MM.1S (cell line): ENCODE measurements at regions not wholly inside any gene's neighbourhood (a gene's known extent, or its start where the extent isn't known, plus 50 kb on each side); places are given as distances from the start of the nearest gene placed in this dataset.
"Not testable (repeated sequence)": the region's sequence is repeated elsewhere in the genome, so short reads cannot be mapped to it uniquely, and the experiment has no call there.

Source experiments
- DNase-seq: peaks from one replicate; pipeline ENCODE4 v3.0.0-alpha.2; 2015
- H2AFZ ChIP-seq: fragments of 300-600 bp; sonication (generic); 2 replicates; pipeline ENCODE4 v1.6.0; 2016; ENCODE audit warnings: antibody characterized with exemption, low read length
- H3F3A ChIP-seq: fragments of 300-600 bp; sonication (generic); 2 replicates; pipeline ENCODE4 v1.6.1; 2016; ENCODE audit warnings: mild to moderate bottlenecking, antibody characterized with exemption, low read length, moderate library complexity, mixed read lengths; ENCODE audit not compliant: insufficient read depth
- H3K27ac ChIP-seq: fragments of 300-600 bp; sonication (generic); 2 replicates; pipeline ENCODE4 v1.5.1; 2016; ENCODE audit warnings: mild to moderate bottlenecking, low read length
- H3K27me3 ChIP-seq: fragments of 300-600 bp; sonication (generic); replicated peaks from 2 replicates; pipeline ENCODE4 v1.6.0; 2016; ENCODE audit warnings: low read length; ENCODE audit not compliant: insufficient read depth
- H3K36me3 ChIP-seq: fragments of 300-600 bp; sonication (generic); replicated peaks from 2 replicates; pipeline ENCODE4 v1.6.1; 2016; ENCODE audit warnings: mild to moderate bottlenecking, low read length, mixed read lengths; ENCODE audit not compliant: insufficient read depth
- H3K4me1 ChIP-seq: fragments of 300-600 bp; sonication (generic); 2 replicates; pipeline ENCODE4 v1.6.1; 2016; ENCODE audit warnings: low read length, mixed read lengths
- H3K4me2 ChIP-seq: fragments of 300-600 bp; sonication (generic); 2 replicates; pipeline ENCODE4 v1.6.0; 2016; ENCODE audit warnings: low read depth, low read length
- H3K4me3 ChIP-seq: fragments of 300-600 bp; sonication (generic); 2 replicates; pipeline ENCODE4 v1.5.1; 2016; ENCODE audit warnings: low read length, mixed read lengths
- H3K79me2 ChIP-seq: fragments of 300-600 bp; sonication (generic); 2 replicates; pipeline ENCODE4 v1.6.1; 2016; ENCODE audit warnings: mixed run types, low read length, mixed read lengths
- H3K9ac ChIP-seq: fragments of 300-600 bp; sonication (generic); 2 replicates; pipeline ENCODE4 v1.6.1; 2016; ENCODE audit warnings: low read length, mixed read lengths
- H3K9me2 ChIP-seq: fragments of 300-600 bp; sonication (generic); replicated peaks from 2 replicates; pipeline ENCODE4 v1.6.1; 2016; ENCODE audit warnings: mild to moderate bottlenecking, low read length, mixed read lengths; ENCODE audit not compliant: insufficient read depth
- H3K9me3 ChIP-seq: fragments of 300-600 bp; sonication (generic); replicated peaks from 2 replicates; pipeline ENCODE4 v1.6.1; 2016; ENCODE audit warnings: mild to moderate bottlenecking, low read length, mixed read lengths; ENCODE audit not compliant: insufficient read depth
- H4K20me1 ChIP-seq: fragments of 300-600 bp; sonication (generic); 2 replicates; pipeline ENCODE4 v1.6.1; 2016; ENCODE audit warnings: mild to moderate bottlenecking, low read length, moderate library complexity, mixed read lengths; ENCODE audit not compliant: insufficient read depth
- CTCF ChIP-seq: fragments of 300-600 bp; sonication (generic); IDR thresholded peaks from 2 replicates; pipeline ENCODE4 v1.5.1; 2016; ENCODE audit warnings: antibody characterized with exemption, low read length, mixed read lengths
- EZH2 ChIP-seq: fragments of 300-600 bp; sonication (generic); optimal IDR thresholded peaks from 2 replicates; pipeline ENCODE3; 2017; ENCODE audit warnings: low read depth, mild to moderate bottlenecking, antibody characterized with exemption, low read length, mixed read lengths
- EZH2phosphoT487 ChIP-seq: fragments of 300-600 bp; sonication (generic); IDR thresholded peaks from 2 replicates; pipeline ENCODE4 v1.6.1; 2018; ENCODE audit warnings: antibody characterized with exemption, low read length

GRCh38 chr5:18533137-18533536 is 898.9 kb downstream of the TAF11L14 start:
- Histone ChIP-seq H3K4me3 (no peak overlapping the region), H3K36me3 (no peaks in the 10 kb centered on the region), H3K4me1 (no peaks in the 10 kb centered on the region), H3F3A (no peaks in the 10 kb centered on the region), H3K9me3 (no peaks in the 10 kb centered on the region), H2AFZ (no peak overlapping the region), H3K9ac (no peak overlapping the region), H3K79me2 (no peaks in the 10 kb centered on the region), H3K4me2 (no peak overlapping the region), H4K20me1 (no peaks in the 10 kb centered on the region), H3K27ac (no peak overlapping the region), H3K27me3 (no peaks in the 10 kb centered on the region), H3K9me2 (no peaks in the 10 kb centered on the region)
- DNase-seq, result no peak
- TF ChIP-seq CTCF (no peak), EZH2phosphoT487 (no peak), EZH2 (no peak)

GRCh38 chr5:18534119-18534518 is 899.9 kb downstream of the TAF11L14 start:
- no peaks in the 10 kb centered on the region for H3K9me2 ChIP-seq
- H3K9me3 ChIP-seq, result no peaks in the 10 kb centered on the region
- no peak for TF ChIP-seq EZH2phosphoT487
- TF ChIP-seq CTCF, result no peak
- no peak for TF ChIP-seq EZH2
- no peaks in the 10 kb centered on the region for H4K20me1 ChIP-seq
- H3K27me3 ChIP-seq, result no peaks in the 10 kb centered on the region
- H3K4me2 ChIP-seq, result no peak overlapping the region
- no peak overlapping the region for H3K9ac ChIP-seq
- H3K4me1 ChIP-seq, result no peaks in the 10 kb centered on the region
- H3K79me2 ChIP-seq, result no peaks in the 10 kb centered on the region
- no peaks in the 10 kb centered on the region for H3F3A ChIP-seq
- no peaks in the 10 kb centered on the region for H3K36me3 ChIP-seq
- H3K27ac ChIP-seq, result no peak overlapping the region
- no peak overlapping the region for H2AFZ ChIP-seq
- no peak for DNase-seq
- no peak overlapping the region for H3K4me3 ChIP-seq

GRCh38 chr5:18535753-18536152 is 901.5 kb downstream of the TAF11L14 start:
- H3K9me2 ChIP-seq, H2AFZ ChIP-seq, H3K27me3 ChIP-seq, H4K20me1 ChIP-seq, H3K27ac ChIP-seq, H3K4me1 ChIP-seq, H3F3A ChIP-seq, H3K36me3 ChIP-seq, DNase-seq, H3K4me2 ChIP-seq, H3K4me3 ChIP-seq, H3K9ac ChIP-seq, H3K79me2 ChIP-seq, H3K9me3 ChIP-seq: not testable (repeated sequence)

- Histone ChIP-seq H3K4me1 (no peaks in the 10 kb centered on the region), H3F3A (no peaks in the 10 kb centered on the region), H3K36me3 (no peaks in the 10 kb centered on the region), H4K20me1 (no peaks in the 10 kb centered on the region), H3K9me2 (no peaks in the 10 kb centered on the region), H3K27ac (no peak overlapping the region), H3K79me2 (no peaks in the 10 kb centered on the region), H3K9ac (no peak overlapping the region), H2AFZ (no peak overlapping the region), H3K27me3 (no peaks in the 10 kb centered on the region), H3K4me2 (no peak overlapping the region), H3K4me3 (no peak overlapping the region), H3K9me3 (no peaks in the 10 kb centered on the region)
- TF ChIP-seq CTCF (no peak), EZH2 (no peak), EZH2phosphoT487 (no peak)
- DNase-seq, result no peak
Measured at GRCh38 chr5:18544421-18544820, 910.2 kb downstream of the TAF11L14 start.
